Anterior cingulate cortex (tissue), 58 donors: ENCODE measurements at regions not wholly inside any gene's neighbourhood (a gene's known extent, or its start where the extent isn't known, plus 50 kb on each side); places are given as distances from the start of the nearest gene placed in this dataset.

Experiments used
- DNase-seq, 58 donors: peaks; one replicate each; lab custom pipeline; 2025; lab: John Stamatoyannopoulos, UW

DNA sequence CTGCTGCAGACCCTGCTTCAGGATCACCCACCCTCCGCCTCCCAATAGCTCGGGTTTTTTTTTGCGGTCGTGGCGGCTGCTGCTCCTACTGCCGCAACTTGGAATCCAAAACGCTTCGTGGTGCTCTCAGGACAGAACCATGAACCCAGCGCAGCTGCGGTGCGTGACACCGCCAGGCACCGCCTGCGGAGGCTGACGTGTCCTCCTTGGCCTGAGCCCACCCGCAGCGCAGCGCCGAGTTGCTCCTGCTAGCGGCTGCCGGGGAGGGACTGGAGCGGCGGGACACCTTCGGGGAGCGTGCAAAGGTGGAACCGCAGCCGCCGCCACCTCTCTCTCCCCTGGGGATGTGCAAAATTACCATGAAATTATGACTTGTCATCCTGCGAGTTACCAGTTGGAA is 1893.0 kb downstream of the TP53TG3F start:
- no peak for DNase-seq

DNA sequence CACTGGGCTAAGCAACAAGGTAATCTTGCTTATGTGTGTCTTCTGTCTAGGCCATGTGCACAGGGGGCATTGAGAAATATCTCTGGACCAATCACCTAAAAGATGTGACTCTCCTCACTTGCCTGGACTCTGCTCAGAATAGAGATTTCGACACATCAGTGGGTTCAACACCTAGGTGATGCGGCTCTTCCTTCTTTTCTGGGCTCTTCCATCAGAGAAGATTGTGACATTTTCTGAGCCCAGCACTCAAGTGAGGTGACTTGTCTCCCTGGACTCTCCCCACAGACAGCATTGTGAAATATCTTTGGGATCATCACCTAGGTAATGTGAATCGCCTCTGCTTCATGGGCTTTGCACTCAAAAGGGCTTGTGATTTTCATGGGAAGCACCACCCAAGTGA is 1904.1 kb downstream of the TP53TG3F start:
- no peak for DNase-seq

DNA sequence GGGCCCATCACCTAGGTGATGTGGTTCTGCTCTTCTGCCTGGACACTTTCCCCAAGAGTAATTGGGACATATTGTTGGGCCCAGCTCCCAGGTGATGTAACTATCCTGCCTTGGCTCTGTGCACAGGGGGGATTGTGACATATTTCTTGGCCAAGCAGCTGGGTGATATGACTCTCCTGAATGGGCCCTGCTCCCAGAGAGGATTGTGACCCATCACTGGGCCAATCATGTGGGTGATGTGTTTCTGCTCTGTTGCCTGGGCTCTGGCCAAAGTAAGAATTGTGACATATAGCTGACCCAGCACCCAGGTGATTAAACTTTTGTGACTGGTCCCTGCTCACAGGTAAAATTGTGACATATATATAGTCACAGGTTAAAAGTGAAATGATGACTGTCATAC is 1904.9 kb downstream of the TP53TG3F start:
- no peak for DNase-seq

DNA sequence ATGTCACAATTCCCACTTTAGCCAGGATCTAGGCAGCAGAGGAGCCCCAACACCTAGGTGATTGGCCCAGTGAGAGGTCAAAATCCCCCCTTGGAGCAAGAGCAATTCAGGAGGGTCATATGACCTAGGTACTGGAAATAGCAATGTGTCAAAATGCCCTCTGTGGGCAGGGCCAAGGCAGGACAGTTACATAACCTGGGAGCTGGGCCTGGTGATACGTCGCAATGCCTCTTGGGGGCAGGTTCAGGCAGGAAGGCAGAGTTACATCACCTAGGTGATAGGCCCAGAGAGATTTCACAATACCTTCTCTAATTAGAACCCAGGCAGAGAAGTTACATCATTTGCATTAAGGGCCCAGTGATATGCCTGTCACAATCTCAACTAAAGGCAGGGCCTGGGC is 1906.3 kb downstream of the TP53TG3F start:
- no peak for DNase-seq

DNA sequence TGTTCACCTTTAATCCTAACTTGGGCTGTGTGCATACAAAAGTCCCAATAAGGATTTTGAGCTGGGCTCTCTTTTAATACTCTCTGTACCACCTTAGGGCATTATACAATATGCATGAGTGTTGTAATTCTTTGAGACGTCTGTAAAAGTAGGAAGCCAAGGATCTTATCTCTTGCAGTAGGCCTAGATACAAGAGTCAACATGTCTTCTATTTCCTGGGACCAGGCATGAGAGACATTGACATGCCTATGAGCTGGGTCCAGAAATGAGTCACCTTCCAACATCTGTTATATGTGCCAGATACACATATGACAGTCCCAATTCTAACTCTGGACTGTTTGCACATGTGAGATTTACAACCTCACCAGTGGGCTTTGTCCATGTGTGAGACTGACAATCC is 1911.2 kb downstream of the TP53TG3F start:
- no peak for DNase-seq

DNA sequence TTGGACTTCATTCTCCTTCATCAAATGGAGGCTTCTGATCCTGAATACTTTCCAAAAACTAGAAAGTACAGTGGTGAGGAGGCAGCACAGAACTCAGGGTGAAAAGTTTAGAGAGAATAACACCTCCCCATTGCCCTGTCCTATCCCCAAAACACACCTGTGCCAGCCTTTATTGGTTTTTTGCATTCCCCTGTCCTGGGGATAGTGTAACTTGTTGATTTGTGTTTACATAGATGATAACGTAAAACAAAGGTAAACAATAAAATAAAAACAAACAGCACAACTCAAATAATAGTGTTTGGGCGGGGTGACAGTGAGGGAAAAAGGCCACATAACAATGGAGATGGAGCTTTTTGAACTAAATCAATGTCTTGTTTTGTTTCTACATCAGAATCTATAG is 1917.7 kb downstream of the TP53TG3F start:
- no peak for DNase-seq

DNA sequence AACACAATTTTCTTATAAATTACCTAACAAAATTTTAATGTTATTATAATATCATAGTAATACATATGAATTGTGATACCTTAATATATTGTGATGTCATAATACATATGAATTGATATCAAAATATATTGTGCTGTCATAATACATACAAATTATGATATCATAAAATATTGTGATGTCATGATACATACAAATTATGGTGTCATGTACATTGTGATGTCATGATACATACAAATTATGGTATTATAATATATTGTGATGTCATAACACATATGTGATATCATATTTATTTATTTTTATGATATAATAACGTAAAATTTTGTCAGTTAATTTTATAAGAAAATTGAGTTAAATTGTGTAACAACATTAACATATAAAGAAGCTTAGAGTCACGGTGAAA is 1927.2 kb downstream of the TP53TG3F start:
- DNase-seq: no peak

DNA sequence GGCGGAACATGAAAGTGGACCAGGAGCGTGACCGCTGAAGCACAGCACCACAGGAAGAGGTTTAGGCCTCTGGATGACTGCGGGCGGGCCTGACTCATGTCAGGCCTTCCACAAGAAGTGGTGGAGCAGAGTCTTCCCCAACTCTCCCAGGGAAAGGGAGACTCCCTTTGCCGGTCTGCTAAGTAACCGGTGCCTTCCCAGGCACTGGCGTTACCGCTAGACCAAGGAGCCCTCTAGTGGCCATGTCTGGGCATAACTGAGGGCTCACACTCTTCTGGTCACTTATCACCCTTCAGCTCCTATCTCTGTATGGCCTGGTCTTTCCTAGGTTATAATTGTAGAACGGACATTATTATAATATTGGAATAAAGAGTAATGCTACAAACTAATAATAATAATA is 1931.9 kb downstream of the TP53TG3F start:
- DNase-seq: peak in 24 of 58 donors; percentile 1 to 61 (median 12)

DNA sequence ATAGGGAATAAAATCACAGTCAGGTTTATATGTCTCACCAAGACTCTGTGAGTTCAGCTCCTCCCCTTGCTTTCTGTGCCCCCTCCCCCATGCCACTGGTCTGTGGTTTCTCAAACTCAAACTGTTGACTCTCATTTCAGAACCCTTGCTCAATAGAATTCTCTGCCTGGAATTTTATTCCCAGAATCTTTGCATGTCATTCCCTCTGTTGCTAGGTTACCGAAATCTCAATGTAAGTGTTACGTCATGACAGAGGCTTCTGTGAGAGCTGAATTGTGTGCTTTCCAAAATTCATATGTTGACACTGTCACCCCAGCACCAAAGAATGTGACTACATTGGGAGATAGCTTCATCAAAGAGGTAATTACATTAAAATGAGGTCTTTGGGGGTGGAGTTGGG is 1938.8 kb downstream of the TP53TG3F start:
- DNase-seq: no peak

DNA sequence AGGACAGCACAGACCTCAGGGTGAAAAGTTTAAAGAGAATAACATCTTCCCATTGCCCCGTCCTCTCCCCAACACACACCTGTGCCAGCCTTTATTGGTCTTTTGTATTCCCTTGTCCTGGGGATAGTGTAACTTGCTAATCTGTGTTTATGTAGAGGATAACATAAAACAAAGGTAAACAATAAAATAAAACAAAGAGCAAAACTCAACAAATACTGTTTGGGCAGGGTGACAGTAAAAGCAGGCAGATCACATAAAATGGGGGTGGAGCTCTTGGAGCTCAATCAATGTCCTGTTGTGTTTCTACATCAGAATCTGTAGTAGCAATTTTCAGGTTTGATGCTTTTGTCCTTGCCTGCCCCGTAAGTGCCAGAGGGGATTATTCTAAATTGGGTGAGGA is 1939.7 kb downstream of the TP53TG3F start:
- no peak for DNase-seq

DNA sequence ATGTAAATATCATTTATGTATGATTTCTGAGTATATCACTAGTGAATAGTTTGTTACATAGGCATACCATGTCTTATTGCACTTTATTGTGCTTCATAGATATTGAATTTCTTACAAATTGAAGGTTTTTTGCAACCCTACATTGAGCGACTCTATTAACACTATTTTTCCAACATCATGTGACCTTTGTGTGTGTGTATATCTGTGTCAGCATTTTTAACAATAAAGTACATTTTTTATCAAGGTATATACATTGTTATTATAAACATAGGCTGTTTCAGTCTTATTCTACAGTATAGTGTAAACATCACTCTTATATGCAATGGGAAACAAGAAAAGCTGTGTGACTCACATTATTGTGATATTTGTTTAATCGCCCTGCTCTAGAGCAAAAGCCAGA is 1944.9 kb downstream of the TP53TG3F start:
- DNase-seq: no peak

DNA sequence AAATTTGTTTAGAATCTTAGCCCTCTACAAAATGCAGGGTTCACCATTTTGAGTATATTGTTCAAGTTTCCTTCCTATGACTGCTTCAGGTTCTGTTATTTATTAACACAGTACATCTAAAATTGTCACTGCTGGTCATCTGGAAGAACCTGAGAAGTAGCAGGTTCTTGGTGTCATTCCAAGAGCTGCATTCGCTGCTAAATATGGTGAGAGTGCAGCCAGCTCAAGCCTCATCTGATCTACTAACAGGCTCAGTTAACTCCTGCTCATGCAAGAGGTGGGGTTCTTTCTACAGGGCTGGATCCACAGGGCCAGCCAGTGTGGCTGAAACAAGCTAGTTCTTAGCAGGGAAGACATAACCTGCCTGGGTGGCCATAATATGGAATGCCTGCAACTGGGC is 1946.1 kb downstream of the TP53TG3F start:
- DNase-seq: no peak

DNA sequence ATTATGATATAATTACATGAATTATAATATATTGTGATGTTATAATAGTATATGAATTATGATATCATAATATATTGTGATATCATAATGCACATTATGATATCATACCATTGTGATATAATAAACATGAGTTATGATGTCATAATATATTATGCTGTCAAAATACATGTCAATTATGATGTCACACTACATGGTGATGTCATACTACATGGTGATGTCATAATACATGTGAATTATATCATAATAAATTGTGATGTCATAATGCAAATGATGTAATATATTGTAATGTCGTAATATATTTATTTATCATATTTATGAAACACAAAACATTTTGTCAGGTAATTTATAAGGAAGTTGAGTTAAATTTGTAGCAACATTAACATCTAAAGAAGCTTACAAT is 1950.1 kb downstream of the TP53TG3F start:
- no peak for DNase-seq

DNA sequence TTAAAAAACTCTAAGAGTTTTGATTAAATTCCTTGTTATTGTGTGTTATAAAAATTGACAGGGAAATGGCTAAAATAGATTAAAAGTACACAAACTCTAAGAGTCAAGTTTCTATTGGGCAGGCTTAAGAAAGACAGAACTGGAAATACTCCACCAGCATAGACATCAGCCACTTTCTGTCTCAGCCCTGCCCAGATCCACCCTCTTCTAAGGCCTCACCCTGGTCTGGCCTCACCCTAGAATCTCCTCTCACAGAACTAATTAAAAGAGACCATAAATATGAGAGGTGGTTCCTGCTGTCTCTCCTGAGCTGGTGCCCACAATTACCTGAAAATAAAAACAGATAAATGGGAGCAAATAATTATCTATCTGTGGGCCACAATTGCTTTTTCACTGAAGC is 1951.0 kb downstream of the TP53TG3F start:
- no peak for DNase-seq

DNA sequence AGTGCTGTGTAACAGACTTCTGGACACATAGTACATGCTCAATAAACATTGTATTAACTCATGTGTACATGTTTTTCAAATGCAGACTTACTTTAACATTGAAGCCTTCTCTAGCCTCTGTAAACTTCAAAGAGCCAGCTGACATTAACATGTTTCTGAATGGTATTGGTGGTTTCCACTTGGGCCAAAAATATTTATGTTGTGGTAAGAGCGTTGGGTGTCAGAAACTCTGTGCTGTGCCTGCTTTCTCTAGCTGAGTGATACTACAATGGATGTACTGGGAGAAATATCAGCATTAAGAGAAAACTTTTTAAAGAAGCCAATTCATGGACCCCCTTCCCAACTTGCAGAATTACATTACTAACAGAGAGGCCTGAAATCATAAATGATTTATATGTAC is 1951.7 kb downstream of the TP53TG3F start:
- DNase-seq: no peak

DNA sequence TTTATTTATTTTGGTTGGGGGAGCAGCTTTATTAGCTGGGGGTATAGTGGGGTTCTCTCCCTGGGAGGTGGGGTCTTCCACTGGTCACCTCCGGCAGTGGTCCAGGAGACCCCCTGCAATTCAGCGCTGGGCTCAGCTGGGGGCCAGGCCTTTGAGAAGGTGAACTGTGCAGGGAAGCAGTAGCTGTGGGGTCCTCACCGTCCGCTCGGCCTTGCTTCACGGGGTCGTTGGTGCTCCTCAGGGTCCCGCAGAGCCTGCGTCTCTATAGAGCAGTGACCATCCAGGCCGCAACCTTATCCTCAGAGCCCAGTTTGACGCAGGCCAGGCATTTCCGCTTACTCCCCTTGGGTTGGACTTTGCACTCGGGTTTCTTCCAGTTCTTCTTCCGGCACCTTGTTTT is 1954.7 kb downstream of the TP53TG3F start:
- no peak for DNase-seq

DNA sequence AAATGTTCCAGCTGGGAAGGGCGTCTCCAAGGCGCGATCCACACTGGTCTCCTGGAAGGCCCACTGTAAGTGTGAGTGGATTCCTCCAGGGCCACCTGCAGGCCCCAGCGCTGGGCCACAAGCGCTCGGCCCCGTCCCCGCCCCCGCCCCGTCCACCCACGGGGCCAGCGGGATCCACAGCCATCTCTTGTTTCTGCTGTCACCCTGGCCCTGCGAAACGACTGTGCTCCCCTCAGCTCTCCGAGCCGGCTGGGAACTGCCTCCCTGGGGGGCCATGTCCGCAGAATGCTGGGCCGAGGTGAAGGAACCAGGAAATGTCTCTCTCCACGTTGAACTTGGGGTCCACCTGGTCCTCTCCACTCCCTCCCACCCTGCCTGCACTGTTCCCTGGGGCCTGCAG is 1955.2 kb downstream of the TP53TG3F start:
- DNase-seq: no peak

DNA sequence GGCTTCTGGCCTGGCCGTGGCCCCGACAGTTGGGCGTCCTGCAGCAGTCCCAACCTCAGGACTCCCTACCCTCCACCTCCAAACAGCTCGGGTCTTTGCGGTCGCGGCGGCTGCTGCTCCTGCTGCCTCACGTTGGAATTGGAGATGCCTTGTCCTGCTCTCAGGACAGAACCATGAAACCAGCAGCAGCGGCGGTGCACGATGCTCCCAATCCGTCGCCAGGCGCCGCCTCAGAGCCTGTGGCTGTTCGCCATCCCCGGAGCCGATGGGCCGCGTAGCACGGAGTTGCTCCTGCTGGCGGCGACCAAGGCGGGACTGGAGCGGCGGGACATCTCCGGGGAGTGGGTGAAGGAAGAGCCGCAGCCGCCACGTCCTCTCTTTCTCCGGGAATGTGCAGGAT is 1965.9 kb downstream of the TP53TG3F start:
- DNase-seq: no peak

DNA sequence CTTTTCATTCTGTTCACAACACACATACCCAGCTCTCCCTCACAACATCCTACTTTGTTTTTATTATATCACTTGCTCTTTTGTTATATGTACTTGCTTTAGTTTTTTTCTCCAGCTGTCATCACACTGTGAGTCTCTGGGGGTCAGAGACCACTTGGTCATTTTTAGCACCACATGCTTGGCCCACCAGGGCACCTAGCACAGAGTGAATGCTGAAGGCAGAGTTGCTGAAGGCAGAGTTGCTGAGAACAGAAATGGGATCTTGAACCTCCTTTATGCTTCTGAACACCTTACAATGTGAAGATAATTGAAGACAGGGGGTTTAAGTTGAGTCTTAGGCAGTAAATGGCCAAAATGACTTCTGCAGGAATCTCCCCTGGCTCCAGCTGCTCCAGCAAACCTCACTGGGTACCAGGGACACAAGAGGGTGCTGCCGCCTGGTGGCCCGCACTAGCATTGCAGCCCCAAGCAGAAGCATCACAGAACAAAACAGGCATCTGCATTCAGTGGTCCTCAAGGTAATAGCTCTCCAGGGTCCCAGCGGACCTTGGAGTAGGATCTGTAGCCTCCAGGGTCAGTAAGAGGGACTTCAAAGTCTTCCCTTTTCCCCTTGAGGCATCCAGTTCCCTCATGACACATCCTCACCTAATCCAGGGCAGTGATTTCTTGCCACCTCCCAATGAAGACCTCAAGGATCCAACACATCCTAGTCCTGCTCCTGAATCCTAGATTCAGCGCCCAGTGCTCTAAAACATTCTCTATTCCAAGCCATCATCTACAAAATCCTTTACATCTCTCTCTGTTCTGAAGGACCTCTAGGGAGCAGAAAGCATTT is 1972.6 kb downstream of the TP53TG3F start:
- peak in 1 of 58 donors; percentile 22 for DNase-seq

DNA sequence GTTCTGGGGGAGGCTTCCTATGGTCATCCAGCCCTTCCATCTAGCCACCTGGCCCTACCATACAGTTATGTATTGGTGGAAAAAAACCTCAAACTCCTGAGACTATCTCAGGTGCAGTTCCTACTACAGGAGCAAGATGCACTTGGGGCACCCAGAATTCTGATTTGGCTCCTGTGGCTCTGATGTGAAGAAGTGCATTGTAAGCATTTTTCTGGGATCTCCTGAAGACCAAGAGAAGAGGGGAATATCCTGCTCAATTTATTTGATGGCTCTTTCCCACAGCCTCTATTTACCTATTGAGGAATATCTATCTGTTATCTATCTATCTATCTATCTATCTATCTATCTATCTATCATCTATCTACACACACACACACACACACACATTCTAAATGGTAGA is 1981.5 kb downstream of the TP53TG3F start:
- DNase-seq: no peak

DNA sequence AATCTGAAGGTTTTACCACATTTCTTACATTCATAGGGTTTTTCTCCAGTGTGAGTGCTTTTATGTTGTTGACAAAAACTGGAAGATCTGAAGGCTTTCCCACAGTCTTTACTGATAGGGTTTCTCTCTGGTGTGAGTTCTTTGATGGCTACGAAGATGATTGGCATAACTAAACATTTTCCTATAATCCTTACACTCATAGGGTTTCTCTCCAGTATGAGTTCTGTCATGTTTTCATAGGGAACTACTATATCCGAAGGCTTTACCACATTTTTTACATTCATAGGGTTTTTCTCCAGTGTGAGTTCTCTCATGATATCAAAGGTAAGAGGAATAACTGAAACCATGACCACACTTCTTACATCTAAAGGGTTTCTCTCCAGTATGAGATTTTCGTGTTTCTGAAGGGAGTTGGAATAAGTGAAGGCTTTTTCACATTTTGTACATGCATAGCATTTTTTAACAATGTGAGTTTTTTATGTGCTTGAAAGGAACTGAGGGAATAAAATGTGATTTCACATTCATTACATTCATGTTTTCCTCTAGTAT is 1987.7 kb downstream of the TP53TG3F start:
- no peak for DNase-seq

DNA sequence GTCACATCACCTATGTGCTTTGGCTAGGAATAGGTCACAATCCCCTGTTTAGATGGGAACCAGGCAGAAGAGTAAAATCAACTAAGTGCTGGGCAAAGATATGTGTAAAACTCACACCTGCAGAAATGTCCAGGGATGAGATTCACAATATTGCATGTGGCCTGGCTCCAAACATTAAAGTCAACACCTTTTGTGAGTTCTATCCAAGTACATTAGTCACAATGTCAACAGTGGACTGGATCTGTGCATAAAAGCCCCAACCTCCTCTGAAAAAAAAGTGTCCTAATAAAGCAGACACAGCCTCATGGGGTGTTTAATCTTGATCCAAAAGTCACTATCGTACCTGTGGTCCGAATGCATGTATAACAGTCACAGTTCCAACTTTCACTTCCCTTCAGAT is 1990.3 kb downstream of the TP53TG3F start:
- DNase-seq: no peak

DNA sequence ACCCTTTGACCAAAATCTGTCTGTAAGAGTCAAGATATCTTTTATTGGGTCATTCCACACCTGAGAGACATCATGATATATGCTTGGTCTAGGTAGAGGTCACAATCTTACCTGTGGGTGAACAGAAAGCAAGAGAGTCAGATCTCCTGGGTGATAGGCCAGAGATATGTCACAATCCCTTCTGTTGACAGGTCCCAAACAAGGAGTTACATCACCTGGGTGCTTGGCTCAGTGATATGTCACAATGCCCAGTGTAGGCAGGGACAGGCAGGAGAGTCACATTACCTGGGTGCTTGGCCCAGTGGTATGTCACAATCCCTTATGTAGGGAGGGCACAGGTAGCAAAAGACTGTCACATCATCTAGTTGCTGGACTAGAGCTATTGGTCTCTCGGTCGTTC is 1991.2 kb downstream of the TP53TG3F start:
- DNase-seq: no peak
